Prostate gland (tissue), 2 donors: ENCODE measurements at regions not wholly inside any gene's neighbourhood (a gene's known extent, or its start where the extent isn't known, plus 50 kb on each side); places are given as distances from the start of the nearest gene placed in this dataset.

Experiments used
- CTCF ChIP-seq, 4 experiments: fragments of 200-600 bp in 2 of 4; fragments of 450-650 bp in 2 of 4; sonication (generic) in 2 of 4; IDR thresholded peaks; 1 replicate in 3 of 4; 2 replicates in 1 of 4; pipeline ENCODE4 v1.5.1; 2016 to 2019; ENCODE audit warnings: antibody characterized with exemption in 4 of 4, mild to moderate bottlenecking in 2 of 4, moderate library complexity in 2 of 4
- POLR2A ChIP-seq: fragments of 450-650 bp; IDR thresholded peaks from one replicate; pipeline ENCODE4 v1.6.1; 2016; ENCODE audit warnings: antibody characterized with exemption, mild to moderate bottlenecking
- POLR2AphosphoS5 ChIP-seq: sonication (generic); formaldehyde crosslinking; IDR thresholded peaks from one replicate; pipeline ENCODE4 v1.6.1; 2017; ENCODE audit warnings: antibody characterized with exemption

GRCh38 chr13:29909975-29910674 lies 59.7 kb upstream of the UBL3 start:
- TF ChIP-seq CTCF (IDR thresholded peaks at IDR 0.05) (no peak), POLR2A (no peak), POLR2AphosphoS5 (no peak)
